ENCODE measurements at regions not wholly inside any gene's neighbourhood (a gene's known extent, or its start where the extent isn't known, plus 50 kb on each side); places are given as distances from the start of the nearest gene placed in this dataset.

DNA sequence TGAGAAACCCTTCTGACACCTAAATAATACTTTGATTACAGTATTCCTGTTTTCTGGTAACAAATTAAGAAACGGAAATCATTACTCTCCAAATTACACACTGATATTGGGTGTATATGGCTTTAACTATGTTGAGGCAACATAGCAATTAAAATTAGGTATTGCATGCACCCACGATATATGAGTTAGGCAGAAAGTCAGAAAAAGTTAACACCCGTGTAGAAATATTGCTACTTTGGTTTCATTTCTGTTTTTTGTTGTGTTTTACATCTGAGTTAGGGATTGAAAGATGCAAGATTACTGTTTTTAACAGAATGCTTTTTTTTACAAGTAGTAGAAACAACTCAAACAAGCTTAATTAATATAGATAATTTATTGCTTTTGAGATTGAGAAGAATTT, 327.8 kb downstream of the GBE1 start:
- DNase-seq, result no peak
- H3K4me2 ChIP-seq (ENCODE audit: unreplicated experiment), result no peak overlapping the region
- no peaks in the 10 kb centered on the region for H3K9me3 ChIP-seq (ENCODE audit: low read depth)
- no peak overlapping the region for H3K9ac ChIP-seq
- no peaks in the 10 kb centered on the region for H3F3A ChIP-seq (ENCODE audit: insufficient read depth)
- WGBS, 2 experiments (ENCODE audit: low coverage in 1 of 2, low lambda C conversion rate in 2 of 2, missing lambda C conversion rate in 2 of 2), result 55 to 58% methylated on average over 3 of the region's 3 CpGs
- no peaks in the 10 kb centered on the region for H3K79me2 ChIP-seq (ENCODE audit: insufficient read depth)
- H3K9me2 ChIP-seq (ENCODE audit: insufficient read depth), result no peaks in the 10 kb centered on the region
- no peak overlapping the region for H2AFZ ChIP-seq
- H4K20me1 ChIP-seq (ENCODE audit: insufficient read depth), result no peaks in the 10 kb centered on the region
- no peak overlapping the region for H3K4me3 ChIP-seq
- H3K27me3 ChIP-seq (replicated peaks; ENCODE audit: insufficient read depth), result no peaks in the 10 kb centered on the region
- no peak for TF ChIP-seq EZH2phosphoT487 (IDR thresholded peaks at IDR 0.05; ENCODE audit: insufficient read depth, low read depth)
- TF ChIP-seq EZH2 (IDR thresholded peaks at IDR 0.05; ENCODE audit: insufficient read depth, poor library complexity, severe bottlenecking), result no peak
- H3K4me1 ChIP-seq (ENCODE audit: insufficient read depth), result no peaks in the 10 kb centered on the region
- no peaks in the 10 kb centered on the region for H3K36me3 ChIP-seq (ENCODE audit: low read depth)
- in situ Hi-C loops (cut with MboI), result no loop called here
- H3K27ac ChIP-seq, result no peak overlapping the region

DNA sequence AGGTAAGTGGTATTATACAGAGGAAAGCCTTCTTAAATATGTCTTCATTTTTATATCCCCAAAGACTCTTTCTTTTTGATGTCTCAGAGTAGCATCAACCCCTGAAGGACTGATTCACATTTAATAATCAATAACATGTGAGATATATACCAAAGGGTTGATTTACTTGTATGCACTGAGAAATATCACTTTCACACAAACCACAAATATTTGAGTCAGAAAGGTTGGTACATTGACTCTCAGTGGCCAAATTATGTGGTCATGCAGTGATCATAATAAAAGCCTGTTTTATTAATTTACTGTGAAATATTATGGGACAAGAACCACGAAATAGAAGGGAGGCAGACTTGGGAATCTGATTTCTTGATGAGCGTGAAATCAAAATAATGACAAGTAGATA, 329.0 kb downstream of the GBE1 start:
- 85 to 89% methylated on average over 2 of the region's 2 CpGs for WGBS, 2 experiments (ENCODE audit: low coverage in 1 of 2, low lambda C conversion rate in 2 of 2, missing lambda C conversion rate in 2 of 2)
- no peaks in the 10 kb centered on the region for H3K9me2 ChIP-seq (ENCODE audit: insufficient read depth)

DNA sequence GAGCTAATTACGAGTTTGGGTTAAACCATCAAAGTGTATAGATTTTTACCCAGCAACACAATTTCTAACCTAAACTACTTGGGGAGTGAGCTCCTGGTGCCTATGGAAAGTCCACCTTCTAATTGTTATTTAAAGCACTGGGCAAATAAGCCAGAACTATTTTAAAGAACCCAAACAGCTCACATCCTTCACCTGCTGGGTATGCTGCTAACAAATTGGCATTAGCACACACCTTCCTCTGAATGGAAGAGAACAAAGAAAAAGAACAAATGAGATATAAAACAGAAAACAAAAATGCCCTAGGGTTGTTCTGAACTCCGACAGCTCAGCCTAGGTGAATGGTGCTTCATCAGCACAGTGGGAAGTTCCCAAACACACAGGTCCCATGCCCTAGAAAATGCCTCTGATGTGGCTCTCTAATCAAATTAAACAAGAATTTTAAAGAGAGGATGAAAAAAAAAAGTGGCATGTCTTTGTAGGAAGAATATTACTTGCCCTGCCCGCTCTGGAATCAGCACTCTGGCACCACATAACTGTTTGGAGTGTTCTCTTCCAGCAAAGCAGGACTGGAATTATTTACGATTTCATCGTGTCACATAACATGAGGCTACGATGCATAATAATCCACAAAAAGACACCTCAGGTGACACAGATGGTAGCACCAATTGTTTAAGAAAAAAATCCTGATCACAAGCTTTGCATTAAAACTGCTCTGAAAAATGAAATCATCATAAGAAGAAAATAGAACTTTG, 334.4 kb downstream of the GBE1 start:
- Histone ChIP-seq H3F3A (ENCODE audit: insufficient read depth) (peaks cover 13% of the 10 kb centered on the region), H3K9me2 (ENCODE audit: insufficient read depth) (no peaks in the 10 kb centered on the region), H3K36me3 (ENCODE audit: low read depth) (no peaks in the 10 kb centered on the region), H3K27me3 (replicated peaks; ENCODE audit: insufficient read depth) (no peaks in the 10 kb centered on the region), H4K20me1 (ENCODE audit: insufficient read depth) (no peaks in the 10 kb centered on the region), H3K4me2 (ENCODE audit: unreplicated experiment) (no peak overlapping the region), H3K79me2 (ENCODE audit: insufficient read depth) (no peaks in the 10 kb centered on the region), H3K9me3 (ENCODE audit: low read depth) (no peaks in the 10 kb centered on the region), H3K9ac (no peak overlapping the region), H3K4me3 (no peak overlapping the region), H3K4me1 (ENCODE audit: insufficient read depth) (peaks cover 20% of the 10 kb centered on the region), H2AFZ (no peak overlapping the region), H3K27ac (no peak overlapping the region)
- no peak for DNase-seq
- WGBS, 2 experiments (ENCODE audit: low coverage in 1 of 2, low lambda C conversion rate in 2 of 2, missing lambda C conversion rate in 2 of 2), result 88% methylated on average over 6 of the region's 6 CpGs
- in situ Hi-C loops (cut with MboI), result no loop called here
- no peak for TF ChIP-seq EZH2 (IDR thresholded peaks at IDR 0.05; ENCODE audit: insufficient read depth, poor library complexity, severe bottlenecking)
- TF ChIP-seq EZH2phosphoT487 (IDR thresholded peaks at IDR 0.05; ENCODE audit: insufficient read depth, low read depth), result no peak

More for the DNA sequence above, 329.0 kb downstream of the GBE1 start:
- H2AFZ ChIP-seq, result no peak overlapping the region
- H3K4me3 ChIP-seq, result no peak overlapping the region
- in situ Hi-C loops (cut with MboI), result no loop called here
- H3K4me2 ChIP-seq (ENCODE audit: unreplicated experiment), result no peak overlapping the region
- H3K27me3 ChIP-seq (replicated peaks; ENCODE audit: insufficient read depth), result no peaks in the 10 kb centered on the region
- H3K9me3 ChIP-seq (ENCODE audit: low read depth), result no peaks in the 10 kb centered on the region
- TF ChIP-seq EZH2phosphoT487 (IDR thresholded peaks at IDR 0.05; ENCODE audit: insufficient read depth, low read depth) (no peak), EZH2 (IDR thresholded peaks at IDR 0.05; ENCODE audit: insufficient read depth, poor library complexity, severe bottlenecking) (no peak)
- no peak overlapping the region for H3K27ac ChIP-seq
- H3K4me1 ChIP-seq (ENCODE audit: insufficient read depth), result no peaks in the 10 kb centered on the region
- DNase-seq, result peak; percentile 12
- H4K20me1 ChIP-seq (ENCODE audit: insufficient read depth), result no peaks in the 10 kb centered on the region
- no peak overlapping the region for H3K9ac ChIP-seq
- no peaks in the 10 kb centered on the region for H3F3A ChIP-seq (ENCODE audit: insufficient read depth)
- H3K79me2 ChIP-seq (ENCODE audit: insufficient read depth), result no peaks in the 10 kb centered on the region
- H3K36me3 ChIP-seq (ENCODE audit: low read depth), result no peaks in the 10 kb centered on the region

DNA sequence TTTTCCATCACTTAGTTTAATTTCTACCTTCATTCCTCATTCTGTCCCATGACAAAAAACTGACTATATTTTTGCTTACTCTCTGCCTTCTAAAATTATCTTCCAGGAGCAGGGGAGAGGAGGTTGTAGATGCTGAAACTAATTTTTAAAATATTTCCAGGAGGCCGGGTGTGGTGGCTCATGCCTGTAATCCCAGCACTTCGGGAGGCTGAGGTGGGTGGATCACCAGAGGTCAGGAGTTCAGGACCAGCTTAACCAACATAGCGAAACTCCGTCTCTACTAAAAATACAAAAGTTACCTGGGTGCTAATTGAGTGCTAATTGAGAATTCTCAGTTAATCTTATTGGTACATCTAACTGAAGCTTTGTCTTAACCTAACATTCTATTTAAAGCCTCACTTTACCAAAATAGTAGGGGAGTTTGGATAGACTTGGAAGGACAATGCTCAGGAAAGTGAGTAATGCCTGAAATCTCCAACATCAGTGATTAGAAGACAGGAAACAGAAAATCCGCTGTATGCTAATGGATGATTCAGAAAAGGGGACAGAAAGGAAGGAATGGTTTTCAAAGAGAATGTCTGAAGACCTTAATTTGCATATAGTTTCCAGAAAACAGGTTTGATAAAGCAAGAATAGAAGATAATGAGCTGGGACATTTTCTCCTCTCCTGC, 336.1 kb downstream of the GBE1 start:
- Histone ChIP-seq H3K36me3 (ENCODE audit: low read depth) (no peaks in the 10 kb centered on the region), H3K27me3 (replicated peaks; ENCODE audit: insufficient read depth) (no peaks in the 10 kb centered on the region), H3K4me2 (ENCODE audit: unreplicated experiment) (peak overlapping the region; percentile 49), H3K9me3 (ENCODE audit: low read depth) (no peaks in the 10 kb centered on the region), H3K79me2 (ENCODE audit: insufficient read depth) (no peaks in the 10 kb centered on the region), H4K20me1 (ENCODE audit: insufficient read depth) (no peaks in the 10 kb centered on the region), H2AFZ (peak overlapping the region; percentile 43), H3F3A (ENCODE audit: insufficient read depth) (peaks cover 13% of the 10 kb centered on the region), H3K4me3 (0 out of 2 replicates have a peak overlapping the region, but pooled peaks have one; percentile 22), H3K27ac (peak overlapping the region; percentile 21; the same call in 1 of the 2 replicates), H3K4me1 (ENCODE audit: insufficient read depth) (peaks cover 20% of the 10 kb centered on the region), H3K9me2 (ENCODE audit: insufficient read depth) (no peaks in the 10 kb centered on the region), H3K9ac (no peak overlapping the region)
- WGBS, 2 experiments (ENCODE audit: low coverage in 1 of 2, low lambda C conversion rate in 2 of 2, missing lambda C conversion rate in 2 of 2), result 18 to 23% methylated on average over 5 of the region's 5 CpGs
- no peak for TF ChIP-seq EZH2phosphoT487 (IDR thresholded peaks at IDR 0.05; ENCODE audit: insufficient read depth, low read depth)
- no peak for TF ChIP-seq EZH2 (IDR thresholded peaks at IDR 0.05; ENCODE audit: insufficient read depth, poor library complexity, severe bottlenecking)
- in situ Hi-C loops (cut with MboI), result no loop called here
- DNase-seq, result peak; percentile 63
